ENCODE measurements at regions not wholly inside any gene's neighbourhood (a gene's known extent, or its start where the extent isn't known, plus 50 kb on each side); places are given as distances from the start of the nearest gene placed in this dataset.

DNA sequence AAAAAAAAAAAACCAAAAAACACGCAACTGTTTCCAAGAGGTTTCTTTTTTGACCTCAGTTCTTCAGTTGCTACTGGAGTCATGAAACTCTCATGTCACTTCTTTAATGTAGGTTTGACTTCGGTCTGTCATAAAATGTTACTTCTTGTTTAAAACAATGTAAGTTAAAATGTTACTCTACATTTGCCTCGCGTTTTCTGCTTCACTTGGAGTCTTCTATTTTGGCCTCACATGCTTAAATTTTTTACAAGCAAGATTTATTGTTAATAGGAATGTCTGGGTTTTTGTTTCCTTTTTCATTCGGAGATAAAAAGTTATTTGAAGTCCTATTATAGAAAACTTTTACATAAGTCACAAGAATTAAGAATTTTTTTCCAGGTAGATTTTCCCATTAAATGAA lies 880.2 kb downstream of the LTN1 start:
- no peak for DNase-seq (ENCODE audit: extremely low read depth in 1 of 2, low read depth in 1 of 2)

- no peak for DNase-seq (ENCODE audit: extremely low read depth in 1 of 2, low read depth in 1 of 2)
These were observed 881.5 kb downstream of the LTN1 start for GRCh38 chr21:28111151-28111619.

- DNase-seq (ENCODE audit: extremely low read depth in 1 of 2, low read depth in 1 of 2), result no peak
These were observed 882.0 kb downstream of the LTN1 start for GRCh38 chr21:28110716-28111115.

DNA sequence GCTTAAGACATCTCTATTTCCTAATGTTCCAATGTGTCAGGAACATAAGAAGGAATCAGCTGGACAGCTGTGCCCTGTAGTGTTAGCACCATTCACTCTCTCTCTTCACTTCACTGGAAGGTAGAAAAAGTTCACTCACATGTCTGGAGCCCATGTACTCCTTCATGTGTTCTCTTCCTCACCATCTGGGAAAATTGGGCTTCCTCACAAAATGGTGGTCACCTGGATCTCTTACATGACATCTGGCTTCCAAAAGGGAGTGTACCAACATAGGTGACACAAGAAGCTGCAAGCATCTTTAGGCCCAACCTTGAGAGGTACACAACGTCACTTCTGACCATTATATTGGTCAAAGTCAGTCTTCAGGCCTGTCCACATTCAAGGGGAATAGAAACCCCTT lies 882.6 kb downstream of the LTN1 start:
- no peak for DNase-seq (ENCODE audit: extremely low read depth in 1 of 2, low read depth in 1 of 2)

GRCh38 chr21:28106370-28106890 lies 886.2 kb downstream of the LTN1 start:
- no peak for DNase-seq (ENCODE audit: extremely low read depth in 1 of 2, low read depth in 1 of 2)

- DNase-seq (ENCODE audit: extremely low read depth in 1 of 2, low read depth in 1 of 2), result no peak
These were observed 888.3 kb downstream of the LTN1 start for GRCh38 chr21:28104346-28104745.

- DNase-seq (ENCODE audit: extremely low read depth in 1 of 2, low read depth in 1 of 2), result no peak
These were observed 892.3 kb downstream of the LTN1 start for GRCh38 chr21:28100366-28100765.

GRCh38 chr21:28099001-28099705 lies 893.5 kb downstream of the LTN1 start:
- no peak for DNase-seq (ENCODE audit: extremely low read depth in 1 of 2, low read depth in 1 of 2)

DNA sequence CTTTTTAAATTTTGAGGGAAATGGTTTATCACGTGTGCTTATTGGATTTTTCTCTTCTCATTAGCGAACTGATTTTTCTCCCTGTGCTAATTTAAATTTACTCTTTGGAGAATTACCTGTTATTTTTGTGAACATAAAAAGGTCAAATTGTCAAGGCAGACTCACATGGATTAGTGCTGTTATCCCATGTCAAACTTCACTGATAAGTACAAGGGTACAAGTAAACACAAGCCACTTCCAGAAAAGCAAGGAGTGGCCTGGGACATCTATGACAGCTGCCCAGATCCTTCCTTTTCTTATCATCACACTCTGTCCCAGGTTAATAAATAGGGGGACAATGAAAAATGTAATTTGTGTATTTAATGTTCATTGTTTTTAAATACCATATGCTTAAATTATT lies 901.2 kb downstream of the LTN1 start:
- DNase-seq (ENCODE audit: extremely low read depth in 1 of 2, low read depth in 1 of 2), result no peak

GRCh38 chr21:28090546-28090945 lies 902.1 kb downstream of the LTN1 start:
- DNase-seq (ENCODE audit: extremely low read depth in 1 of 2, low read depth in 1 of 2), result no peak

- no peak for DNase-seq (ENCODE audit: extremely low read depth in 1 of 2, low read depth in 1 of 2)
These were observed 902.9 kb downstream of the LTN1 start for GRCh38 chr21:28089599-28090441.

DNA sequence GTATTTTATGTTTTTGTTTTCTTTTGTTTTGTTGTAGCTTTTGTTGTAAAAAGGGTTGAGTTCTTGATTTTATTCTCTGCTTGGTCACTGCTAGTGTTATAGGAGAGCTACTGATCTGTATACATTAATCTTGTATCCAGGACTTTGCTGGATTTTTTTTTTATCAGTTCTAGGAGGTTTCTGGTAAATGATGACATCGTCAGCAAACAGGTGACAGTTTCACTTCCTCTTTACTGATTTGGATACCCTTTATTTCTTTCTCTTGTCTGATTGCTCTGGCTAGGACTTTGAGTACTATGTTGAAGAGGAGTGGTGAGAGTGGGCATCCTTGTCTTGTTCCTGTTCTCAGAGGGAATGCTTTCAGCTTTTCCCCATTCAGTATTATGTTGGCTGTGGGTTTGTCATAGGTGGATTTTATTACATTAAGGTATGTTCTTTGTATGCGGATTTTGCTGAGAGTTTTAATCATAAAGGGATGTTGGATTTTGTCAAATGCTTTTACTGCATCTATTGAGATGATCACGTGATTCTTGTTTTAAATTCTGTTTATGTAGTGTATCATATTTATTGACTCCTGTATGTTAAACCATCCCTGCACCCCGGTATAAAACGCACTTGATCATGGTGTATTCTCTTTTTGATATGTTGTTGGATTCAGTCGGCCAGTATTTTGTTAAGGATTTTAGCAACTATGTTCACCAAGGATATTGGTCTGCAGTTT lies 905.7 kb downstream of the LTN1 start:
- DNase-seq (ENCODE audit: extremely low read depth in 1 of 2, low read depth in 1 of 2), result no peak

- DNase-seq (ENCODE audit: extremely low read depth in 1 of 2, low read depth in 1 of 2), result no peak
These were observed 907.7 kb downstream of the LTN1 start for GRCh38 chr21:28084951-28085350.

DNA sequence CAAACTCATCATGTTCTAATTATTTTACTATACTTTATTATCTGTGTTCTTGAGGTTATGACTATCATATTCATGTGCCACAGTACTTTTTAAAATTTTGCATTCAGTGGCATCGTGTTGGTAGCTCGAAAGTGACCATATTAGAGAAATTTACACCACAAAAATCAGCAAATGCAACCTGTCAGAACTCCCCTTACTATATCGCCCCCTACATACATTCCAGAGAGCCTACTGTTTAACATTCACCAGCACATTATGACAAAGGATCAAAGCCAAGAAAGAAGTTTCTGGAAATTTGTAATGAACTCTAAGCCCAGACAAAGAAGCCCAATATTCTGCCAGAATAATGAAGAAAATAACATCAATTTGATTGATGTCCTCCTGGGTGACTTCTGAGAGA lies 909.3 kb downstream of the LTN1 start:
- DNase-seq (ENCODE audit: extremely low read depth in 1 of 2, low read depth in 1 of 2), result no peak

DNA sequence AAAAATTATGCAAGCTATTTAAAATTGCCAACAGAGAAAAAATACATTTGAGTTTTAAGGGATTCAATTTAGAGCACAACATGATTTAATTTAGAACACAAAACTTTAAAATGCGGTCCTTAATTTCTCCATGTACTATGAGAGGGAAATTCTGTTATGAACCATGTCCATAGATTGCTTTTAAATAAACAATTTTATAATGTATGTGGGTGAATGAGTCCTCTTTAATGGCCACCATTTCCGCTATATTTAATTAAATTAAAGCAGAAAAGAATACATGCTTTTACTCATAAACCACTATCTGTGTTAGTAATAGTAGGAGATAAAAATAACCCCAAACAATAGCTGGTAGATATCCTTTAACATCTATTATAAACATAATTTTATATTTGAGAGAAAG lies 914.6 kb downstream of the LTN1 start:
- no peak for DNase-seq (ENCODE audit: extremely low read depth in 1 of 2, low read depth in 1 of 2)

DNA sequence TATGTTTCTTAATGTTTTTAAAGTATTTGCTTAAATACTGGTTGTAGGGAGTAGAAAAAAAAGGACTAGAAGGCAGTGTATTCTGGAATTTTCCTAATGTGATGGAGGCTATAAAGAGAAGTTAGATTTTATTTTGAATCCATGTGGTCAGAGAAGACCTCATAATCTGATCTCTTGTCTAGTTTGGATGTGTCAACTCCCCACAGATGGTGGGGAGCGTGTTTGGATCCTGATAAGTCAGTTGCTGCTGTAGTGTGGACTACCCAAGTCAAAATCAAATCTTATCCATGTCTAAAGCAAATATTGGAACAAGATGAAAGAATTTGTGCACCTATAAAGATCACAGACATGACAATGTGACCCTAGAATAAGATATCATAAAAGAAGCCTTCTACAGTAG lies 918.0 kb downstream of the LTN1 start:
- no peak for DNase-seq (ENCODE audit: extremely low read depth in 1 of 2, low read depth in 1 of 2)

GRCh38 chr21:28072601-28073000 lies 920.1 kb downstream of the LTN1 start:
- no peak for DNase-seq (ENCODE audit: extremely low read depth in 1 of 2, low read depth in 1 of 2)

DNA sequence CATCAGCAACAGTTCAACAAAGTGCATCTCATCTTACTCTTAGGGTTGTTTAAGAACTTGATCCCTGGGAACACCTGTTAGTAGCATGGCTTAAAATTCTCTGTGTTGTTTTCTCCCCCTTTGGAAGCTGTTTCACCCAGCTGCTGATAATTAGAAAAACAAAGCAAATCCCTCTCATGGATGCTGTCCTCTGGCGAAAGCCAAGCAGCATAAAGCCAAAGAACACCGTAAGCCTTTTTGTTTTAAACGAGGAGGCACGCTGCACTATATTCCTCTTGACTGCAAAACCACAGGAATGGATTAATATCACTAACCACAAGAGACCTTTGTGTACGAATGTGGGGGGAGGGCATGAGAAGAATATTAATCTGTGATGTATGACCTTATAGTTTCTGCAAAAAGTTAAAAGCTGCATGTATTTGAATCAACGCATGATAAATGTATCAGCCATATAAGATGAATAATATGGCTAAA lies 923.2 kb downstream of the LTN1 start:
- DNase-seq (ENCODE audit: extremely low read depth in 1 of 2, low read depth in 1 of 2), result no peak

DNA sequence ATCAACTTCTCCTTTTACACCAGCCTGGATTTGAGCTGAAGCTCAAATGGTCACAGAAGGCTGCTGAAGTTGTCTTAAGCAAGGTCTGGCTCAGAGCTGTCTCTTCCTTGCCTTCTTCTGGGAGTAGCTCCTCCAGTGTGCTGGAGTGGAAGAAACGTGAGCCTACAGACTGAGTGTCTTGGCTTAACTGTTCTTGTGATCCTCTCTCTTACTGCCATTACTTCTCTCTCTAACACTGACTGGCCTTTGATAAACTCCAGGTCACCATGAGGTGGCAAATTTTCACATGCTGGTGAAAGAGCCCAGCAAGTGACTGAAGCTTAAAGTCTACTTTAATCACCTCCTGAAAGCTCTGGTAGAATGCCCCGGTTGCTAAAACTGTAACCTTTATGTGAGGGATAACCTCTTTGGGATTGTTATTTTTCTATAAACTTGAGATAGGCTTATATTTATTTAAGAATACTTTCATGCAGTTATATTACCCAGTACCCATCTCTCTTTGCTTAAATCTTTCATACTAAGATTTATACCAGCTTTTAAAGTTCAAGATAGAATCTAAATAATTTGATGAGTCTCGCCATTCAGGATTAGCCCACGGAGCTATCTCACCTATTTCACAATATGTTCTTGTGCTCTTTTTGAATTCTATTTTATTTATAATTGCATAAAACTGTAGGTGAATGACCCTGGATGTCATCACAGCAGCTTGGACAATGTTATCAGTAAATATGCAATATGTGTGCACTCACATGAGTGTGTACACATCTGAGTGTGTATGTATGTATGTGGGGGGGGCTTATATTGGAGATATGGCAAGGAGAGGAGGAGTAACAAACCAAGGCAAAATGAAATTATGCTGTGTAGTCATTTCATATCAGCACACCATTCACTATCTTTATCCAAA lies 924.0 kb downstream of the LTN1 start:
- DNase-seq (ENCODE audit: extremely low read depth in 1 of 2, low read depth in 1 of 2), result no peak

Measured in activated CD8-positive, alpha-beta memory T cell treated with anti-CD3 and anti-CD28 coated beads for 1 hour (primary cell).